CD1c-positive myeloid dendritic cell (primary cell): ENCODE measurements at regions not wholly inside any gene's neighbourhood (a gene's known extent, or its start where the extent isn't known, plus 50 kb on each side); places are given as distances from the start of the nearest gene placed in this dataset.
"Not testable (repeated sequence)": the region's sequence is repeated elsewhere in the genome, so short reads cannot be mapped to it uniquely, and the experiment has no call there.

ENCODE experiments used
- DNase-seq: peaks from one replicate; pipeline ENCODE4 v3.0.0-alpha.2; 2016; ENCODE audit errors: extremely low spot score

DNA sequence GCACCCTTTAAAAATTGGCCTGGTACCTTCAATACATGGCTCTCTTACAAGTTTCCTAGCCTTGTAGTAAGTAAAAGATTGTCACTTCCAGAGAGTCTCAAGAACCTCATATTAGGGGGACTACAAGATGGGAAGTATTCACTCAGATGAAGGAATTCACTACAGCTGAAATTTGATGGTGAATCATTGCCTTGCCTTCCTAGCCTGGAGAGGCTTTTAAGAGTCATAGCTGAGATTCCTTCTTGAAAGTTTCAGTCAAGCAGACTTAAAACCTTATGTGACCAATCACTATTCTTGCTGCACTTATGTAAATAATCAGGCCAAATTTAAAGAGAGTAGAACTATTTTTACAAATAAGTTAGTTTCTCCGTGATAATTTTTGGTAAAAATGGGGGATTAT is 451.6 kb downstream of the TRHDE start:
- no peak for DNase-seq

DNA sequence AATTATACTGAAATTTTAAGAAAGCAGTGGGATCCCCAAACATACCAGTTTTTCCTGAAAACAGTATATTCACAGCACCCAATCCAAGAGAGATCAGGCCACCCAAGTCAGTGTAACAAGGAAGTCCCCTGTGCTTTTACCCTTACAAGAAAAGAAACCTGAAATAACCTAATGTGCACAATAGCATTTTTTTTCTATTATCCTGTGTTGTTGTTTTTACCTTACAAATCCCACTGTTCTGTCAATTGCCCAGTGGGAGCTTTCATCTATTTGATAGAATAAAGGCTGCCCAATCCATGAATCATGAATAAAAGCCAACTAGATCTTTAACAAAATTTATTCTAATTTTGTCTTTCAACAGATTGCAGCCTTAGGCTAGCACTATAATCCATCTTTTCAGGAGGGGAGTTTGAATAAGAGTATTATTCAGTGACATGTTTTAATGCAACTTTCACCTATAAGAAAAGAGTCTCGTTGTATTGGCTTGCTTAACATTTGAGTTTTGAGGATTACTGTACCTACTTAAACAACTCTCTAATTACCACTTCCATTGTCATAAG is 457.4 kb downstream of the TRHDE start:
- no peak for DNase-seq

DNA sequence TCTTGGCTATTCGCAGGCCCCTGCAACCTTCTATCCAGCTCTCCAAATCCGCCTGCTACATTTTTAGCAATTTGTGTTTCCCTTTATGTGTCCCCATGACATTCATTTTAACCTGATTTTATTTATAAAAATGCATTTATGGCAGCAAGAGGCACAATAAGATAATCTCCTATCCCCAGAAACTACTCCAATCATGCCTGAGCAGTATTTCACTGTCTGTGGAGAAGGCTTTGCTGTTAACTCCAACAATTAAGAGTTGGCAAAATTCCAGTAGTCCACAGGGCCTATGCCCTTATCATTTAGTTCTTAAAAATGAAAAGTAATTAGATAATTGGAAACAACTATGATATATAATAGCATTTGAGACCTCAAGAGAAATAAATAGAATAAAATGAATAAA is 462.4 kb downstream of the TRHDE start:
- DNase-seq, result no peak

DNA sequence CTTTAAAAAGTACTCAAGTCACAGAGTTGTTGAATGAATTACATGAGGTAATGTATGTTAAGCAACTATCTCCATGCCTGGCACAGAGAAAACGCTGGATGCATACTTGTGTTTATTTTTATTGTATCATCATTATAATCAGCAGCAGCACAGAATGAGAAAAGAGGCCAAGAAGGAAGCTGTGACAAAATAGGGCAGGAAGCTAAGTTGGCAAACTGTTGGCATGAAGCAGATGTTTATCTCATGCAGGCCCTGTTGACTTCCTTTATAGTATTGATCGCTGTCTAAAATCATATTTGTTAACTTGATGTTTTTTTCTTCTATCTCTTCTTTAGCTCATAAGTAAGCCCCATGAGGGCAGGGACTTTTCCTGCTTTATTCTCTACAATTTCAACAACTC is 466.6 kb downstream of the TRHDE start:
- no peak for DNase-seq

DNA sequence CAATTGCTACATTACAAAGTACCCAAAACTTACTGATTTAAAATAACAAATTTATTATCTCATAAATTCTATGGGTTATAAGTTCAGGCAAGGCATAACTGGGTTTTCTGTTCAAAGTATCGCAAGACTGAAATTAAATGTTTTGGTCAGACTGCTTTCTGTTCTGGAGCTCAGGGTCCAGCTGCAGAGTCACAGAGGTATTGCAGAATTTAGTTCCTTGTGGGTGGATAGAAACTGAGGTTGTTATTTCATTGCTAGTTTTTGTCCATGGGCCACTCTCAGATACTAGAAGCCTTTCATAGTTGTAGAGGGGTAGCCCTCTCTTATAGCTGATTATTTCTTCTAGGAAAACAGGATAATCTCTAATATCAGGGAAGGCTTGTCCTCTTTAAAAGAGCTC is 467.9 kb downstream of the TRHDE start:
- DNase-seq, result no peak

DNA sequence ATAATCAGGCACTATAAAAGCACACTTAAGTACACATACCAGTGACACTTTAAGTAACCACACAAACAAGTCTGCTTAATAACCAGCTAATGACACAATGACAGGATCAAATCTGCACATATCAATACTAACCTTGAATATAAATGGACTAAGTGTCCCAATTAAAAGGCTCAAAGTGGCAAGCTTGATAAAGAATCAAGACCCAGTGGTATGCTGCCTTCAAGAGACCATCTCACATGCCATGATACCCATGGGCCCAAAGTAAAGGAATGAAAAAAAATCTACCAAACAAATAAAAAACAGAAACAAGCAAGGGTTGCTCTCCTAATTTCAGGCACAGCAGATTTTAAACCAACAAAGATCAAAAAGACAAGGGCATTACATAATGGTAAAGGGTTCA is 470.4 kb downstream of the TRHDE start:
- no peak for DNase-seq

DNA sequence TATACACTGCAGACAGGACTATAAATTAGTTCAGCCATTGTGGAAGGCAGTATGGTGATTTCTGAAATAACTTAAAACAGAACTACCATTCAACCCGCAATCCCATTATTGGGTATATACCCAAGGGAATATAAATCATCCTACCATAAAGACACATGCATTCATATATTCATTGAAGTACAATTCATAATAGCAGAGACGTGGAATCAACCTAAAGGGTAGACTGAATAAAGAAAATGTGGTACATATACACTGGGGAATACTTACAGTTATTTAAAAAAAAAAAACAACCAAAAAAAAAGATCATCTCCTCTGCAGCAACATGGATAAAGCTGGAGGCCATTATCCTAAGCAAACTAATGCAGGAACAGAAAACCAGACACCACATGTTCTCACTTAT is 473.9 kb downstream of the TRHDE start:
- DNase-seq, result no peak

DNA sequence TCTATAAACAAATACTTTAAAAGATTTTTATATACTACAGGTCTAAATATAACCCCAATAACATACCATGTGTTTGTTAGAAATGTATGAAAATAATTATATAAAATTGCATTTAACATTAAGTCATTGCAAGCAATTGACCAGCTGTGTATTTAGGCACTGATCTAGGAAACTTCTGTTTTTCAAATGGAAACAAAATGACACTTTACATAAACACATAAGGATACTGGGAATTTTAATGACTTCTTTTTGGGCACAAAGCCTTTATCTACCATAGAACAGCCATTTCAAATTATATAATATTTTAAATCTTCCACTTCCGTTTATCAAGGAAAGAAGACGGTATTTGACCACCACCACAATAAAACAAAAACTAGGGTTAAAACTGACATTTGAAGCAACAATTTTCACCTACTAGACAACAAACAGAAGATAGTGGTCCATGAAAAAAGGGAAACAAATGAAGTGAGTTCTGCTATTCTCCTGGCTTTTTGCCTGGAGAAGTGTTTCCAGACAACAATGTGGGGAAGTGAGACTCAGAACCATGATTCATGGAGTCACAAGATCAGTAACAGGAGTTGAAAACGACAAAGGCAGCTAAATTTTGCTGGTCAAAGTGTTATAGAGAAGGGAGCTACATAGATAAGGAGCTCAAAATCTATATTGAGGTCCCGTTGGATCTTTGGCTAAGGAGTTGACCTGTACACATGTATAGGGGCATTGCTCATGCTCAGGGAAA is 475.1 kb downstream of the TRHDE start:
- peak; percentile 93 for DNase-seq

DNA sequence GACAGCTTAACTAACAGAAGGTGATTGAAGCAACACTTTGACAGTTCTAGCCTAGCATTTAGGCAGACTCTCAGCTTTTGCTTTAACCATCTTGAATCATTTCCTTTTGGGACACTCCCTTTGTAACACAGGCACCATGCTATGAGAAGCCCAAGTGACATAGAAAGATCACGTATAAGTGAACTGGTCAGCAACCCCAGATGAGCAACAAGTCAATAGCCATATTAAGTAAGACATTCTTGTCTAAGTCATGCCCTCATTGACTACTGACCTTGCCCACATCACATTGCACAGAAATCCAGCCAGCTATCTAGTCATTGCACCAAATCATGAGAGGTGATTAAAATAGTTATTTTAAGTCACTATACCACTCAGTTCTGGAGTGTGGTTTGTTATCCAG is 476.8 kb downstream of the TRHDE start:
- DNase-seq, result no peak

DNA sequence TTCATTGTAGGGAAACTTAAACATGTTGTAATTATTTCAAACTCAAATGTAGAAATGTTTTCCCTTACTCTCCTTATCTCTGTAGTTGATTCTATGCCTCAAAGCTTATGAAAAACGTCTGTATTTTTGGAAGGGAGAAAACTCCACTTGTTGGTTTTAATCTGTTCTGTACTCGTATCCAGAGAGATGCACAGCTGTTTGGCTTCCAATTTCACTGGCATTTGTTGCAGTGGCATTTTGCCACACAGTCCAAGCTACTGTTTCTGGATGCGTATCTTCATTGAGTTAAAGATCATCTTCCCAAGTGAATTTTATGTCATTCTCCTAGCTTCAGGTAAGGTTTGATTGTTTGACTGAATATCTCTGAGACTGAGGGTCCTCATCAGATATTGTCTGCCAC is 481.4 kb downstream of the TRHDE start:
- no peak for DNase-seq

DNA sequence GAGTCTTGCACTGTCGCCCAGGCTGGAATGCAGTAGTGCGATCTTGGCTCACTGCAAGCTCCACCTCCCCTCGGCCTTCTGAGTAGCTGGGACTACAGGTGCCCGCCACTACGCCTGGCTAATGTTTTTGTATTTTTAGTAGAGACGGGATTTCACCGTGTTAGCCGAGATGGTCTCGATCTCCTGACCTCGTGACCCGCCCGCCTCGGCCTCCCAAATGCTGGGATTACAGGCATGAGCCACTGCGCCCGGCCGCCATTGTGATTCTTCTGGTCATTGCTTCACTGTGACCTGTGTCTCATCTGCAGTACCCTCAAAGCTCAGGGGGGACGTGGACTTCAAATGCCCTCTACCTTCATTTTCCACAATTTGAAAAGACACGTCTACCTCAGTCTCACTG is 481.9 kb downstream of the TRHDE start:
- not testable (repeated sequence) for DNase-seq

DNA sequence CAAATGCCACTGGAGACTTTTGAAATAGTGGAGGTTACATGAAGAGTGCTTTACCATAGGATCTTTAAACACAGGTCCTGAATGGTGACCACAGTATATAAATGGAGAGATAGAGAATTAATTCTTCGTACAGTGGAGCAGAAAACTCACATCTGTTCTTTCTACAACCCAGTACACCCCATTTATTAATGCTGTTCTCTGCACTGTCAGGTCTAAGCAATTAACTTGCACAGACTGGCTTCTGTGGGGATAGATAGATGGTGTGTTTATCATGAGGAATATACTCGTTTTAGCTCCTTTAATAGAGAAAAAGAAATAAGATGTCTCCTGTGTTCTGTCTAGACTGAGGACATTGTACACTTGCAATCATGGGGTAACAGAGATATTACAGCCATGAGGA is 494.3 kb downstream of the TRHDE start:
- no peak for DNase-seq

DNA sequence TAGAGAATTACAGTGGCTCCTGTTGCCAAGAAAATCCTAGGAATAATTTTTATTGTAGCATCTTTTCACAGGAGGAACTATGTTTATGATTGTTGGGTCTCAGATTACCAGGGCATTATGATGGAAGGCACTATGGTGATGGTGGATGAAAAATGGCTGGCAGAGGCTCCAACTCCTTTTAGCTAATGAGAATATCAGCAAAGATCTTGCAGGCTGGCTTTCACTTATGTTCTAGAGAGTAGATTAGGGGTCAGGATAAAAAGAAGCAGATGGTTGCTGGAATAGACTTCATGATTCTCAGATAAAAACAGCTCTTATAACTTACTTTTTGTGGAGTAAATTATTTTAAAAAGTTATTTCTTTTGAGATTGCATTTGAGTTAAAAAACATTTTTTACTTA is 501.9 kb downstream of the TRHDE start:
- DNase-seq, result no peak

DNA sequence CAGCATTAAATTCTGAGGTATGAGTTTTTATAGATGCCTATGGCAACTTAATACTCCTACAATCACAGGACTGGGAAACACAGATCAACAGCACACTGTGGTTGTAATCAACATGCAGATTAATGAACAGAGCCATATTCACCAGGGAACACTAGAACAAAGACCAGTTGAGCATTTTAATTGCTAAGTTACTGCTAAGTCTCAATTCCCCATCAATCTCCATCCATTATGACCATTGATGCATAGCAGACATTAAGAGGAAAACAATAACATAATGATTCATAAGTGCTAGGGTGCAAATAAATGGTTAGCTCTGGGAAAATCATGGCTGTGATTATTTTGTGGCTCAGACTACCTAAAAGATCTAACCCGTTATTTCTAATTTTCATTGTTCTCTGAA is 505.6 kb downstream of the TRHDE start:
- no peak for DNase-seq

DNA sequence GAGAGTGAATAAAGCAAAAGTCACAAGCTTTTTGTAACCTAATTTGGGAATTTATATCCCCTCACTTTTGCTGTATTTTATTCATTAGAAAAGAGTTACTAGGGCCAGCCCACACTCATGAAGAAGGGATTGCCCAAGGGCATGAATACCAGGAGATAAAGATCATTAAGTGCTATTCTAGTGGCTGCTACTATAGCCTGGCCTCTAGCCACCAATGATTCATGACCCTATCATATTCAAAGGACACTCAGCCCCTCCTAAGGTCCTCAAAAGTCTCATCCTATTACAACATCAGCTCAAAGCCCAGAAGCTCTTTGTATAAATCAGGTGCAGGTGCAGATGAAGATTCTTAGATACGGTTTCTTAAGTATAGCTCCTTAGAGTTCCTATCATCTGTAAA is 518.1 kb downstream of the TRHDE start:
- no peak for DNase-seq

DNA sequence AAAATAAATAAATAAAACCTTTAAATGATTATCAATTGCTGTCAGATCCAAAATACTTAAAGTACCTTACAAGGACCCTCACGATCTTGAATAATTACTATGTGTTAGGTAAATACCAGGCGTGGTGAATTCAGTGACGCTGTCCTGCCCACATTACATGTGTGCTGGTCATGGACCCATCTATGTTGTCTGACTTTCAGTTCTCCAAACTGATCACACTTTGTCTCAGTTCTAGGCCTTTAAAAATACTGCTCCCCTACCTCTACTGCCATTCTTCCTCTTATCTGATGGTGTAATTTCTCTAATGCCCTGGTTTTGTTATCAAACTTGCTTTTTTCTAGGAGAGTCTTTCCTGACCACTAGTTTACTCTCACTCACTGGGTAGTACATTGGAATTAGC is 520.7 kb downstream of the TRHDE start:
- no peak for DNase-seq

DNA sequence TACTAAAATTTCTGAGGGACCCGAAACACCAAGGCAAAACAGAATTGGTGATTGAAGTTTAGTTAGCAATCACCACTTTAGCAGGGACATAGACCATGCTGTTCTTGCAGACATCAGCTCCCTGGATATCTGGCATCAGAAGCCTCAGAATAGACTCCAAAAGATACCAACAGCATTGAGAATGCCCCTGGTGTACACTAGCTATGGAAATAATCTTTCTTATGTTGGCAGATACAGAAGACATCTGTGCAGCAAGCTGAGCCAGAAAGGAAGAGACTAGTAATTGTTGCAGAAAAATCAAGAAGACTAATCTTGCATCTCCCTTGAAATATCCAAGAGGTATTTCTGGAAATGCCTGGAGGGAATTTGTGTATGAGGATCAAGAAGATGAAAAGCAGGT is 521.6 kb downstream of the TRHDE start:
- DNase-seq, result no peak

DNA sequence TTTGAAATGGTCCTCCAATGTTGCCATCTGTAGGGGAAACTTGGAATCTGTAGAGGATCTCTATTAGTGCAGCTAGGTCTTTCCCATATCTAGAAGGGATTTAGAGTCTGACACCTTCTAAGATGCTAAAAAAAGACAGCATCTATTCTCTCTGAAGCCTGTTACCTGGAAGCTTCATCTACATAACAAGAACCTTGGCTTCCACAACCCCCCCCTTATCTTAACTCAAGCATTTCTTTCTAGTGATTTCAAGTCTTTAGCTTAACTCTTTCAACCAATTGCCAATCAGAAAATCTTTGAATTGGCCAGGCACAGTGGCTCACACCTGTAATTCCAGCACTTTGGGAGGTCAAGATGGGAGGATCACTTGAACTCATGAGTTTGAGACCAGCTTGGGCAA is 543.3 kb downstream of the TRHDE start:
- no peak for DNase-seq

DNA sequence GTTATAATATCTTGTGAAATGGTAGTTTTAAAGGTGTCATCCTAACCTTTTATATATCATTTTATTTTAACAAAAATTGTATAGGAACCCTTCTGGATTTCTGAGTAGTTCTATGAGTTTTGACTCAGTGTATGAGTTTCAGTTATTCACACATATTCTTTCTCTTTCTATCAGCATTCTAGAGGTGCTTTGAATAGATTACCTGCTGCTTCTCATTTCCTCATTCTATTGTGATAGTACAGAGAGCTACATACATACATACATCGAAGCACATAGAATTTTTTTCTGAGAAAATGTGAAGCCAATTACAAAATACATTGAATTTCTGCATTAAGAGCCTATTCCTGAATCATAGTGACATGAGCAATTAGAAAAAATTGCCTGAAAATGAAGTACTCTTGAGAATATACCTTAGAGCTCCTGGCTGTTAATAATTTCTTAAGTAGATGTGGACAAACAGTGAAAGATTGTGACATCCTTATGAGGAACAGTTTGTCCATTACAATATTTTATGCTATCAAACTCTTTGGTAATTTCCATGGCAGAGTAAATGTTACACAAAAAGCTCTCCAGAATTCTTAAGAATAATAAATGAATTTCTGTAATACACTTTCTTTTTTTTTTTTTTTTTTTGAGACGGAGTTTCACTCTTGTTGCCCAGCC is 556.6 kb downstream of the TRHDE start:
- no peak for DNase-seq

DNA sequence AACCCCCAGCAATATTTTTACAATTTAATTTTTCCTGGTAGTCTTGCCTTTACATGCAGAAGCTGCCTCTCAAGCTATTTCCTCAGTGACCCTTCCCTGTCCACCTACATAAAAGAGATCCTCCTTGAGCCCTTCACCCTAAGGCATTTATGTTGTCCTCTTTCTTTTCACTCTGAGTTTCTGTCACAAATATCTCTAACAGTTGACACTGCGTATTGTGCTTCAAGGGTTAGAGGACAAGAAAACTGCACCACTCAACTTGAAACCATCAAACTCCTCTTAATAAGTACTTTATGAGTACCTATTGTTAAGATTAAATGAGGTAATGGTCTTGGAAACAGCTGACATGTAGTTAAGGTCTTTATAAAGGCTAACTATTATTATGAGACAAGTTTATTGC is 557.7 kb downstream of the TRHDE start:
- no peak for DNase-seq

DNA sequence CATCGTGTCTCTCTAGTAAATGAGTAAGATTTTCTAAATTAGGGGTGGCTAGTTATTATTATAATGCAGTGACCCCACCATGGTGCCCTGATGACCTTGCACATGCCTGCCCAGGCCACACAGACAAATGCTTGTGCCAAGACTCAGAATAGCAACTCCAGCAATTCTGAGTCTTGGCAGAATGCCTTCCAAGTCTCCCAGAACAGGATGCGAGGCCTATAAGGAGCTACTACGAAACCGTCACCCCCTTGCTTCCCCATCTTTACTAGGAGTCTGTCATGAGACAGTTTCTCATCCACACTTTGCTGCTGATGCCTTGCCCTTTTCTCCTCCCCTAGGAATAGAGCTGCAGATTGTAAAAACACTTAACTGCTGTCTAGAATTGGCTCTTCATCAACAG is 559.9 kb downstream of the TRHDE start:
- no peak for DNase-seq

DNA sequence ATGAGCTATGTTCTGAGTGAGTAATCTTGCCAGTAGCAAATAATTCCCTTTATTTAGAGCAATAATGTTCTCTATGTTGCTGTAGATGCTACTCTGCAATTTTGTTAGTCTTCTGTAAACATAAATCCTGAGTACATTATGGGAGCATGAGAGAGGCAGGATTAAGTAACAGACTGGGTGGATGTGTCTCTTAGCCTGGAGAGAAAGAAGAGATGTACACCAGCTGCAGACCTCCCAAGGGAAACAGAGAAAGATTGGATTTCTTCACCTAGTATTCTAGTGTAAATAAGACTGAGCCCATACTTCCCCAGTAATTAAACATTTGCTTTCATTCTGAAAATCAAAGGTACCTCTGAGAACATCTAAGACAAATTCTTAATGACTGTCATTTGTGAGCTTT is 564.0 kb downstream of the TRHDE start:
- no peak for DNase-seq

DNA sequence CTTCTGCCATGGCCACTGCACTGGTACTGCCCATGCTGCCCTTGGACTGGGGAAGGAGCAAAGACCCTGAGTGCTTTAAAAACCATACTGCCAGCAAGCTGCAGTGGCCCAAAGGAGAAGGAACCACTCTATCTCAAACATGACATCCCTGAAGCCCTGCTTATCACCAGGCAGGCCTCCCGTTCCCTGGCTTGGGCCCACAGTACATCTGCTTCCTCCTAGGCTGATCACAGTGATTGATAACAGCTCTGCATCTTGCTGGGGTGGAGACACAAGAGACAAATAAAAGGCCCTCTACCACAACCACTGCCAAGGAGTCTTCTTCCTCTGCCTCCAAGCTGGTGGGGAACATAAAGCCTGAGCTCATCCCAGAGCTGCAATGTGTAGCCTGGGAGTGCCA is 567.5 kb downstream of the TRHDE start:
- no peak for DNase-seq

DNA sequence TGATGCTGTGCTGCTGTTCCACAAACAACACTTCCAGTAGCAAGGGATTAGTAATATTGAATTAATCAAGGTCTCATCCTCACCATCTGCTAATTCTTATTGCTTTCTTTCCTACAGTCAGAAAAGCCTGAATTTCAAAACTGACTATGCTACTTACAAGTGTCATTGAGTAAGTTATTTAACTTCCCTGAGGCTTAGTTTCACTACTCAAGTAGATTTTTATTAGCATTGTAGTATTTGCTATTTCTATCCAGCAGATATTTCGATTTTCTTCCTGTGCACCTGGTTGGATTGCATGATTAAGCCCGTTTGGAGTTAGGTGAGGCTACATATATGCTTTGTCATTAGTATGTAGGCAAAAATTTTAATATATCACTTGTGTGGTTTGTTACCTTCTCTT is 591.5 kb downstream of the TRHDE start:
- no peak for DNase-seq
